Activated T-cell treated with anti-CD3 and anti-CD28 coated beads, Interleukin-2, amount 50 U/mL, for 1 hour (primary cell): ENCODE measurements at regions not wholly inside any gene's neighbourhood (a gene's known extent, or its start where the extent isn't known, plus 50 kb on each side); places are given as distances from the start of the nearest gene placed in this dataset.
"Not testable (repeated sequence)": the region's sequence is repeated elsewhere in the genome, so short reads cannot be mapped to it uniquely, and the experiment has no call there.

Experiments used
- DNase-seq: peaks from one replicate; pipeline ENCODE4 v3.0.0-alpha.2; 2020

DNA sequence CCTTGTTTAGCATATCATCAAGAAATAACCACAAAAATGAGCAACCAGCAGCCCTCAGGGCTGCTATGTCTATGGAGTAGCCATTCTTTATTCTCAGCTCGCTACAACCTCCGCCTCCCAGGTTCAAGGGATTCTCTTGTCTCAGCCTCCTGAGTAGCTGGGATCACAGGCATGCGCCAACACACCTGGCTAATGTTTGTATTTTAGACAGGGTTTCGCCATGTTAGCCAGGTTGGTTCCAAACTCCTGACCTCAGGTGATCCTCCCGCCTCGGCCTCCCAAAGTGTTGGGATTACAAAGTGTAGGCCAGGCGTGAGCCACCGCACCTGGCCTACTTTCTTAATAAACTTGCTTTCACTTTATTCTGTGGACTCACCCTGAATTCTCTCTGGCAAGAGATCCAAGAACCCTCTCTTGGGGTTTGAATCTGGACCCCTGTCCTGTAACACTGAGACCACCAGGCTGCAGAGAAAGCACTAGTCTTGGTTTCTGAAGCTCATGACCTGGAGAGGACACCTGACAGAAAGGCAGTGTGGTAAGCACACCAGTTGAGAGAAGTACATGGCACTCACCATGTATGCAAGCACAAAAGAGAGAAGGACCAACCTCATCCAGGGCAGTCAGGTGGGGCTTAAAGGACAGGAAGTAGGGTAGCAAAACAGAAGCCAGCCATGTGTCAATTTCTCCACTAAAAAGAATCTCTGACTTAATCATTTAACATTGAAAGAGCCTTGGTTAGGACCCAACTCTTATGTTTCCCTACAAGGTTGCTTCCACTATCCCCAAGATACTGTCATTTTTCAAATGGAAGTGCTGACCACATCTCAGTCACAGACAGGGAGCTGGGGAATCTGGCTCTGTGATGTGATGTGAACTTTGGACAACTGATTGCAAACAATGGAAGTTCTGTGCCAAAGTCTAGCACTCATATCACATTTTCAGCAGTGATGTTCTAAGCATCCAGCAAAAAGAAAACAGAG lies 97.4 kb upstream of the DST start:
- DNase-seq: no peak

DNA sequence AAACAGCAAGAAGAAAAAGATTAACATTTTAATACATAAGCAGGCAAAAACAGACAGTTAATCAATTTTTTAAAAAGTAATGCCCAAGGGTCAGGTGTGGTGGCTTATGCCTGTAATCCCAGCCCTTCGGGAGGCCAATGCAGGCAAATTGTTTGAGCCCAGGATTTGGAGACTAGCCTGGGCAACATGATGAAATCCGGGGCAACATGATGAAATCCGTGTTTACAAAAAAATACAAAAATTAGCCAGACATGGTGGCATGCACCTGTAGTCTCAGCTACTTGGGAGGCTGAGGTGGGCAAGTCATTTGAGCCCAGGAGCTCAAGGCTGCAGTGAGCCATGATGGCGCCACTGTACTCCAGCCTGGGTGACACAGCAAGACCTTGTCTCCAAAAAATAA lies 94.1 kb upstream of the DST start:
- DNase-seq: no peak

DNA sequence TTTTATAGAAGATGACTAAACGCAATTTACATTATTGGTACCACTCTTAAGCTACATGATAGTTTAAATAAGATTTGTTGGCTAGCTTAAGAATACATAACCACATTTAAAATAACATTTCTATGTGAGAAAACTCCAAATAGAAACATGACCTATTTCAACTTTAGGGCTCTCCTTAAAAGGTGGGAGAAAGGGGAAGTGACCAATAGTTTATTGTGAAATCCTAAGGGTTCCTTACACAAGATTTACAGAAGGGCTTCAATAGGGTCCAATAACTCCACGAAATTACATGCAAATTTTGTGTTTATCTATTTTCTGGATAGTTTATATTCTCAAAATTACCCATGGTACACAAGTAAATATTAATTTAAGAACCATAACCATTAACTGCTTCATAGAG lies 91.6 kb upstream of the DST start:
- no peak for DNase-seq

DNA sequence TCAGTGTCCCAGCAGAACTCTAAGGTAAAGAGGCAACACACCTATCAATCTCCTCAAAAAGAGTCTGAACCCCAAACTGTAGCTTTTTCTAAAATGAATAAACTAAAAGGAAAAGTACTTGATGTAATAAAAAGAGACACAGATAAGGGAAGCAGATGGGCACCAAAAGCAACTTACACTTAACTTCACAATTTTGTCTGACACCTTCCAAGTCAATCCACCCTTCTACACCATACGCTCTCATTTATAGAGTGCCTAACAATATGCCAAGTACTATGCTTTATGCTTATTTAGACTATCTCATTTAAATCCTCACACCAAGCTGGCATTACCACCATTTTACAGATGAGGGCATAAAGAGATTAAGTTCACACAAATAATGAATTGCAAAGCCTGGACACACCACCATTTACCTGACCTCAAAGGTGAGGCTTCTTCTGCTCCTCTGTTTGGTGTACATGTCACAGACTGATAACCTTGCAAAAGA lies 90.6 kb upstream of the DST start:
- no peak for DNase-seq

DNA sequence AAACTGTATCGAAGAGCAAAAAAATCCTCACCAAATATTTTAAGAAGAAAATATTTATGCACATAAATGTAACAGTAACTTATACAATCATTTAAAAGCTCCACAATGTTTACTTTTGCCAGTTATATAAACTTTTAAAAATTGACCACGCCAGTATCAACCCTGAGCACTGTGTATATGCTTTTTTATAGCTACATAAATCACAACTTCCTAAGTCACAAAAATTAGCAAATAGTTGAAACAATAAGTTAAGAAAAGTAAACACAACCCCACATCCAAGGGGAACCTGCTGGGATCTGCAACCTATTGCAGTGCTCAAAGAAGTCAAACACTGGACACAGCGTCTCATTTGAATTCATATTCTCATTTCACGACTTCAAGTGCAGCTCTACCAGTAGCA lies 89.8 kb upstream of the DST start:
- no peak for DNase-seq

DNA sequence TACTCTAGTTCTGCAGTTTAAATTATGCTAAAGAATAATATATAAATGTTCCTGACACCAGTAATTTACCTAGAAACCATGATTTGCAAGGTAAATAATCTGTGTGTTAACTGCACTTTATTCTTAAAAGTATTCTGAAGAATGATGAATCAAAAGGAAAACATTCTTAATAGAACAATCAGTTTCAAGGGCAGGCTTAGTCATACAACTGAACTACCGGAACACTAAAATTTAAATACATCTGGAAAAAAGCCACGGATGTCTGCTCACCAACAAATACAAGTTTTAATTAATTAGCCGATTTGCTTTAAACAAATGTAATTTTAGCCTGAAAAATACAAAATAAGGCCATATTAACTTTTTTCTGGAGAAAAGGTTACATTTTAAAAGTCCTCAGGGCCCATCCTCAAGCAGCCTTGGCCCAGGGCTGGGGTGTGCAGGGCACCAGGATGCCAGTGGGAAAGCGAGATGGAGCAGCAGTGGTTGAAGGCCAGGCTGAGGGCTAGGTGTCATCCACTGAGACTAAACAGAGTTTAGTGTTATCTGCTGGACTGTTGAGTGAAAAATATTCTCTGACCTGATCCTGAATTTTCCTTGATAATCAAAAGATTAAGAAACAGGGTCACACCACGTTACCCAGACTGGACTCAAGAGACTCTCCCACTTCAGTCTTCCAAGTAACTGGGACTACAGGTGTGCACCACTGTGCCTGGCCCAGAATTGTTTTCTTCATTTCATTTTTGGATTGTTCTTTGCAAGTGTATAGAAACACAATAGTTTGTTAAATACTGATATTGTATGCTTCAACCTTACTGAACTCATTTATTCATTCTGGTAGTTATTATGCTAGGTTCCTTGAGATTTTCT lies 88.2 kb upstream of the DST start:
- no peak for DNase-seq

DNA sequence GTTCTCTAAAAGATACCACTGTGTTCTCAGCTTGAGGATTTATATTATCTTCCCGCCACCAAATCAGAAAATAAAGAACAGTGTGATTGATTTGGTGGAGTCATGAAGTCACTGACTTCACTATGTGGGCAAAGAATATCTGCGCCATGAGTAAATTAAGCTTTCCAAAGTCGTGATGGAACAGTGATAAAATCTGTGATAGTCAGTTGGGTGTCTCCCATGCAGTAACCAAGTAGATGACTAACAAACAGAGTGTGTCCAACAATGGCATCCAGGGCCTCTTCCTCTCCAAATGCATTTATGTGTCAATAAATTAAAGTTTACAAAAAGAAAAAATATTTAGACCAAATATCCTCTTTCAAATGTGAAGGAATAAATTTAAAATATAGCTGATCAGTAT lies 87.0 kb upstream of the DST start:
- DNase-seq: no peak

DNA sequence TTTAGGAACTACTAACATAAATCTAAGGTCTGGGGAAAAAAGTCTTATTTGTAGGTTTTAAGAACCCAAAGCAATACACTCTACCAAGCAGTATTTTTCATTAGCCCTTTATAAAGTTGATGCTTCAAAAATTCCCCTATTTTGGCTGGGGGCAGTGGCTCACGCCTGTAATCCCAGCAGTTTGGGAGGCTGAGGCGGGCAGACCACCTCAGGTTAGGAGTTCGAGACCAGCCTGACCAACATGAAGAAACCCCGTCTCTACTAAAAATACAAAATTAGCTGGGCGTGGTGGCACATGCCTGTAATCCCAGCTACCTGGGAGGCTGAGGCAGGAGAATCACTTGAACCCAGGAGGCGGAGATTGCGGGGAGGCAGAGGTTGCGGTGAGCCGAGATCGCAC lies 86.5 kb upstream of the DST start:
- DNase-seq: not testable (repeated sequence)

DNA sequence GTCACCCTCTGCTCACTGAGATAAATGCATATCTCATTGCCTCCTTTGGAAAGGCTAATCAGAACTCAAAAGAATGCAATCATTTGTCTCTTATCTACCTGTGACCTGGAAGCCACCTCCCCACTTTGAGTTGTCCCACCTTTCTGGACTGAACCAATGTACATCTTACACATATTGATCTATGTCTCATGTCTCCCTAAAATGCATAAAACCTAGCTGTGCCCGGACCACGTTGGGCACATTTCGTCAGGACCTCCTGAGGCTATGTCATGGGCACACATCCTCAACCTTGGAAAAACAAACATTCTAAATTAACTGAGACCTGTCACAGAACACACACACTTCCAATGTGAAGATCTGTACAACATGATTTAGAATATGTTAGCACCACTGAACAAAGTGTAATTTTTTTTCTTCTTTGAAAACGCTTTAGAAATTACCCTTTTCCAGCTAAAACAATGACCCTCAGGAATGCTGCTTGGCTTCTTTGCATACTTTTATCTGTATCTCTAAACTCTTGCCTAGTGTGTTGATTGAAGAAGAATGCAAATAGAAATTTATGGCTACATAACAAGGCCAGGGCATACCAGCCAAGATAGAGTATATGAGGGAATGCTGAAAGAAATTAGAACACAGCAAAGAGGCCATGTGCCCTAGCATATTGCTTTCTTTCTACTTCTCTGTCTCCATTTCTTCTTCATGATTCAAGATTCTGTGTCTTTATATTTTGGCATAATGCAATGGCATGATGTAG lies 84.6 kb upstream of the DST start:
- DNase-seq: no peak

DNA sequence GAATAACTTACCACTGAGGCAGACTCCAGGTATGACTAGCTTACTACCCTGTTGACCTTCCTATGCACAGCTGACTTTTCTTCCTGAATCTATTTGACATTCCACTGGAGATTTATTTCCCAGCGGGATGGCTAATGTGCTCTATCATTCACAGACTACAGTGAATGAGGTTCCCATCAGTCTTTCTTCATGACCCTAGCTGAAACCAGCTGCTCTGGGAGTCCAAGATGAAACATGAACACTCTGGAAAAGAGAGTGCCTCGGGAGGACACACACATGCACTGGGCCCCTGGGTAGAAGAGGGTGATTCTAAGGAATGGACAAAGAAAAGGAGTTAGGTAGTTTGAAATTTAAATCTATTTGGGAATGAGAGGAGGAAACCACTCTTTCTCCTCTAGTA lies 82.6 kb upstream of the DST start:
- no peak for DNase-seq

DNA sequence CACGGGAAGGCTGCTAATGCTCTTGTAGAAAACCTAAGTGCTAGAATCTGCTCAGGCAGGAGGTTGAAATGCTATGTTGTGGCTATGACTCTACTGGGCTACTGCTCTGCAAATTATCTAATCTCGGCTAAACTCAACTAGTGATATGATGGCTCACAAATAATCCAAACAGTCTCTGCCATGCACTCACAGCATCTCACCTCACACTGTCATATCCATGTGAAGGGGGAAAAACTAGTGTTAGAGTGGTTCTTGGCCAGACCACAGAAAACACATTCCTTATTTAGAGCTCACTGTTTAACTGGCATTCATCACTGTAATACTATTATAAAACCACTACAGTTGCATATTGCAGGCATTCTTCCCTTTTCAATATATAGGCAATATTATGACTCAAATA lies 81.8 kb upstream of the DST start:
- DNase-seq: no peak

DNA sequence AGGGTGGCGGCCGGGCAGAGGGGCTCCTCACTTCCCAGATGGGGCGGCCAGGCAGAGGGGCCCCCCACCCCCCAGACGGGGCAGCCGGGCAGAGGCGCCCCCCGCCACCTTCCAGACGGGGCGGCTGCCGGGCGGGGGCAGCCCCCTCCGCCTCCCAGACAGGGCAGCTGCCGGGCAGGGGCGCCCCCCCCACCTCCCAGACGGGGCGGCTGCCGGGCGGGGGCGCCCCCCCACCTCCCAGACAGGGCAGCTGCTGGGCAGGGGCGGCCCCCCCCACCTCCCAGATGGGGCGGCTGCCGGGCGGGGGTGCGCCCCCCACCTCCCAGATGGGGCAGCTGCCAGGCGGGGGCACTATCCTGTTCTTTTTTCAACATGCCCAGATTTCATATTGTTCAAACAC lies 78.2 kb upstream of the DST start:
- DNase-seq: no peak

DNA sequence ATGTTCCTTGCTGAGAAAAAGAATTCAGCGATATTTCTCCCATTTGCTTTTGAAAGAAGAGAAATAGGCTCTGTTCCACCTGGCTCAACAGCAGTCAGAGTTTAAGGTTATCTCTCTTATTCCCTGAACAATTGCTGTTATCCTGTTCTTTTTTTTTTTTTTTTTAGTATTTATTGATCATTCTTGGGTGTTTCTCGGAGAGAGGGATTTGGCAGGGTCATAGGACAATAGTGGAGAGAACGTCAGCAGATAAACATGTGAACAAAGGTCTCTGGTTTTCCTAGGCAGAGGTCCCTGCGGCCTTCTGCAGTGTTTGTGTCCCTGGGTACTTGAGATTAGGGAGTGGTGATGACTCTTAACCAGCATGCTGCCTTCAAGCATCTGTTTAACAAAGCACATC lies 77.5 kb upstream of the DST start:
- DNase-seq: not testable (repeated sequence)

DNA sequence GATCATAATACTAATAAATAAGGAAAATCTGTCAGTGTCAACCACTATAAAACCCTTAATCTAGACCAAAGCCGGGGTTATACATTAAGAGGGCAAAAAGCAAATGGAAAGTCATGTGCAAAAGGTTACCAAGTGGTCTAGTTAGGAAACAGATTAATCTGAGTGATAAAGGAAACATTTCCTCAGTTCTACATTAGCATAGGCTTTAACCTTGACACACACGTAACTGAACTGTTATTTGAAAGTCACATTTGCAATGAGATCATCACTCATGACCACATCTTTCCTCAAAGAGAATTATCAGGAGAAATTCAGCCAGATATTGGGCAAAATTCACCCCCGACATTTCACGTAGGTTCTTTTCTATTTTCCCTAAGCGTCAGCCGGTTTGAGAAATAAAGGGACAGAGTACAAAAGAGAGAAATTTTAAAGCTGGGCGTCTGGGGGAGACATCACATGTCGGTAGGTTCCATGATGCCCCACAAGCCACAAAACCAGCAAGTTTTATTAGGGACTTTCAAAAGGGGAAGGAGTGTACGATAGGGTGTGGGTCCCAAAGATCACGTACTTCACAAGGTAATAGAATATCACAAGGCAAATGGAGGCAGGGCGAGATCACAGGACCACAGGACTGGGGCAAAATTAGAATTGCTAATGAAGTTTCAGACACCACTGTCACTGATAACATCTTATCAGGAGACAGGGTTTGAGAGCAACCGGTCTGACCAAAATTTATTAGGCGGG lies 76.8 kb upstream of the DST start:
- DNase-seq: not testable (repeated sequence)

DNA sequence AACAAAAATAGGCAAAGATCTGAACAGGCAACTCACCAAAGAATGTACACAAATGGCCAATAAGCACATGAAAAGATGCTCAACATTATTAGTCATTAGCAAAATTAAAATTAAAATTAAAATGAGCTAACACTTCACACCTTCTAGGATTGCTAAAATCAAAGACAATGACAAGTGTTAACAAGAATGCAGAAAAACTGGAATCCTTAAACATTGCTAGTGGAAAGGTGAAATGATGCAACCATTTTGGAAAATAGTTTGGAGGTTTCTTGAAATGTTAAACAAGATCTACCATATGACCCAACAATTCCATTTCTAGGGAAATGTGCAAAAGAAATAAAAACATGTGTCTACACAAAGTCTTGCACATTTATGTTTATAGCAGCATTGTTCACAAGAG lies 75.5 kb upstream of the DST start:
- DNase-seq: no peak

DNA sequence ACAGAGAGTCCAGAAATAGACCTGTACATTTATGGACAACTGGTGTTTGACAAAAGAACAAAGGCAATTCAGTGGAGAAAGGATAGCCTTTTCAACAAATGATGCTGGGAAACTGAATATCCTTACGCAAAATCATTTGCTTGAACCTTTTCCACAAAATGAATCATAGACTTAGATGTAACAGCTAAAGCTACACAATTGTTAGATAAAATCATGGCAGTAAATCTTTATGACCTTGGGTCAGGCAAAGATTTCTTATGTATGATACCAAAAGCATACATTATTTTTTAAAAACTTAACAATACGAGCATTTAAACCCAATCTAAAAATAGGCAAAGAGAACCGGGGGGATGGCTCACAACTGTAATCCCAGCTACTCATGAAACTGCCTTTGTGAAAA lies 73.5 kb upstream of the DST start:
- DNase-seq: no peak

DNA sequence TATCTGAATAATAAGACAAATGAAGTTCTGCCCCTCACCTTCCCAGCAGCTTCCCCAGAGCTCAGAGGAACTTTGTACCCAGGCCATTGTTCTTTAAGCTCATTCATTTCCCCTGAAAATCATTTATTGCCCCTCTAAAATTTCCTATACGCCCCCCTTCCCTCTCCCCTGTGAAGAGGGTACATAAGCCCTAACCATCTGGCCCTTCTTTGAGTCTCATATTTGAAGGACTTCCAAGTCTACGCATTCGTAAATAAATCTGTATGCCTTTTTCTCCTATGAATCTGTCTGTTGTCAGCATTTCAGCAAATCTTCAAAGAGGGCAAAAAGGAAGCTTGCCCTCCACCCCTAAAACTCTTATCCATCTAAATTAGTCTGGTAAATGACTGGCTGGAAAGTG lies 73.1 kb upstream of the DST start:
- no peak for DNase-seq

DNA sequence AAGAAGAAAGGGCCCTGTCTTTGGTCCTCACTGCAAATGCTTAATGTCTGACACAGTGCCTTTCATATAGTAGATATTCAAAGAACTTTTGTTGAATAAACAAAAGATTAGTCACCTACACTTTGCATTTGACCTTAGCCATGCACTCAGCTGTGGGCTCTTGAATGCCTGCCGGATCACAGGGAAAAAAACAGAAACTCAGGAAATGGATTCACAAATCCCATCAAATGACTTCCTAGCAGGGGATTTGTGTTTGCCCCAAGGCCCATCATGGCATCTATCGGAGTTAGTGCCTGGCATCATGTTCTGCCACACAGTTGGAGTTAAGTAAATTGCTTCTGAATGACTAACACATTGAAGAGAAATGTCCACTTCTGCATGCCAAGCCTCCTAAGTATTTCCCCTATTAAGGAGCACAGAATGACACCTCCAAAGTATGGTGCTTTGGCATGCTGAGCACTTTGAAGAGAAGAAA lies 72.3 kb upstream of the DST start:
- no peak for DNase-seq

DNA sequence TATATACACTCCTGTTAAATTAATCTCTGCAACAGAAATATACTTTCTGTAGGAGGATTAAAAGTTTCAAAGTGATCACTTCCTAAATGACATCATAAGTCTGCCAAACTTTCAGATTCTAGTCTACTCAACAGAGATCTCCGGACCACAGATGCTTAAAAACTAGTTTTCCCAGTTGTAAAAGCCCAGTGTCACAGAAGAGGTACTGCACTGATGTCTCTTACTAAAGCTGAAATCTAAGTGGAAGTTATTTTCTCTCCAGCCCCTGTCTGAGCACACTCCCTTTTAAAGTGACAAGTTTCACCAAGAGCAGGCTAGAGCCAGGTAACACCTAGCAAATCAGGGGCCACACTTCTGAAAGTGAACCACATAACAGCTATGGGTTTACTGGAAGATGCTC lies 71.6 kb upstream of the DST start:
- no peak for DNase-seq

DNA sequence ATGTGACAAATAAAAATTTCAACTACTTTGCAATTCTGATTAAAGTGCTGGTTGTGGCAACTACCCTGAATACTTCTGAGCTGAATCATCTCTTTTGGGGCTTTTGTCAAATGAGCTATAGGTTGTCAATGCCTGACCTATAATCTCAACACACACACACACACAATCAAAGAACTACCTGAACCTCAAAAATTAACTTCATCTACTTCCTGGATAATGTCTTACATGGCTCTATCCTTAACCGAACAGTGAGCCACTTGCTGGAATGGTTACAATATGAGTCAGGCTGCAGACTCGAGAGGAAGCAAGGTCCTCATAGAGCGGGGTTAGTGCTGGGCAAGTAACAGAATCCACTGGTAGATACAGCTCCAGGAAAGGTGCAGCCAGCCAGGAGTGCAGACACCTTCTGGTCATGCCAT lies 70.6 kb upstream of the DST start:
- DNase-seq: no peak

DNA sequence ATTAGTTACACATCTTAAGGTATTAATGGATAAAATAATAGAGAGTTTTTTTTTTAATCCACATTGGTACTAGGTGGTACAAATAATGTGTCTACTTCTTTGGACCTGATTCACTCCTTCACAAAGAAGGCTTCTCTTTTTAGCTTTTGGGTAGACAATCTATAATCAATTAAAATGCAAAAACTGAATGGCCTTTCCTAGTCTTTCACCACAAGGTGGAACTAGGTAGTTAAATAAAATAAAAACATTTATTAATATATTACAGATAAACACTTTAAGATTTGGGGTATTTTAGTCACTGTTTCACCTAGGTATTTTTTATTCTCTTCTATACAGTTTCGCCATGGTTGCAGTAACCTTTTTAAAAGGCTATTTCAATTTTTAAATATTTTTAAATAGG lies 68.3 kb upstream of the DST start:
- no peak for DNase-seq

DNA sequence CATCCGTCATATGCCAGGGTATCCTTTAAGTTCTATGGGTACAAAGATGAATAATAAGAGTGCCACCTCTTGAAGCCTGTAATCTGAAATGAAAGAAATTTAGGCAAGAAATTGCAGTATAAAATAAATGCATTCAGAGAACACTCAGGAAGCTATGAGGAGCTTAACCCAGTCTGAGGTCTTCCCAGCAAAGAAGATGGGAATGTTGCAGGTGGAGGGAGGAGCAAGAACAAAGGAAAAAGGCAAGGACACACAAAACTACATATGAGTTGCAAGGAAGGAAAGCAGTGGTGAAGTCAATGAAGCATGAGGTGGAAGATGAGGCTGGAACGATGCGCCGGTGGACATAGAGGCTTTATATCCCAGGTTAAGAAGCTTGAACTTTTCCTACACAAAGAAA lies 67.0 kb upstream of the DST start:
- no peak for DNase-seq
